GM19238 (cell line): ENCODE measurements at regions not wholly inside any gene's neighbourhood (a gene's known extent, or its start where the extent isn't known, plus 50 kb on each side); places are given as distances from the start of the nearest gene placed in this dataset.

Experiments used
- DNase-seq: peaks from one replicate; pipeline ENCODE4 v3.0.0; 2011; ENCODE audit warnings: low spot score; ENCODE audit not compliant: insufficient read length

- no peak for DNase-seq
Observed at GRCh38 chr2:7703048-7703447, 785.8 kb downstream of the RNF144A start.

DNA sequence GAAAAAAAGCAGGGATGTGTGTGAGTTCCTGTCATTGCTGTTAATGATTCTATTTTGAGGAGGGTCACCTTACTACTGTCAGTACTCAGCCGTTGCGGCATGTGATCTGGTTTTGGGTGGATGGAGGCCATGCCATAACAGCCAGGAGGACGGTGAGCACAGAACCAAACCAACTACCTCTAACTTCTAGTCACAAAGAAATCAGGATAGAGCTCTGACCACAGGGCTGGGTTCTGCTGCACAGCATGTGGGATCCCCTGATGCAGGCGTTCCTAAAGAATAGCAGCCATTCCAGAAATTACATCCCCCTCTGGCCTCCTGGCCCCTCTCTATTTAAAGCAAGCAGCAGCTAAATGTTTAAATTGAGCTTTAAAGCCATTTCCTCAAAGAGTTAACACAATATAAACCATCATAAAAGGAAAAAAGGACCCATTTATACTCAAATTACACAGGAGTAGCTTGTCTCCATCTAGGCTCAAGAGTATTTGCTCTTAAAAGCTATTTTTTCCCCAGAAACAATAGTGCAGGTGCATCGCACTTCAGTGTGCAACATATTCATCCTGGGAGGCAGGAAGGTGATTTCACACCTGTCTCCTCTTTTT lies 786.4 kb downstream of the RNF144A start:
- no peak for DNase-seq

DNA sequence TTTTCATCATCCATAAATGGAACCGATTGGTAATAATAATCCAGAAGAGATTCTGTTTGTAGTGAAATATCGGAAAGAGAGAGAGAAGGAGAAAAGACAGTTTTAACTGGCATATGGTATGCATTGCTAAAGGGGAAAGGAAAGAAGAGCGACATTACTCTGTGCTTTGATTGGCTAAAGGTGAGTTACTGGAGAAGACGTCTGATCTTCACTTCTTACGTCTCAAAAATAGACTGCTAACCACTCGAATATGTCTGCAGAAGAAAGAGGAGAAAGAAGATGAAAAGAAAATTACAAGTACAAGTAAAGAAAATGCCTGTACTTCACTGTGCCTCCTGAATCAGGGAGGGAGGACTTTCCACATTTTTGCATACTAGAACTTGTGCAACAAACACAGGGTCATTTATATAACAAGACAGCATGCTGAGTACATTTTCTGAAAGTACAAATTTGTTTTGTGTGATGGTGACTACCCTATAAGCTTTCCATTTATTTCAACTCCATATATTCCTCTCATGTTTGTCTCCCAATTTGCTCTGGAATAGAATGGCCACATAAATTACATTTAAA lies 787.2 kb downstream of the RNF144A start:
- no peak for DNase-seq

DNA sequence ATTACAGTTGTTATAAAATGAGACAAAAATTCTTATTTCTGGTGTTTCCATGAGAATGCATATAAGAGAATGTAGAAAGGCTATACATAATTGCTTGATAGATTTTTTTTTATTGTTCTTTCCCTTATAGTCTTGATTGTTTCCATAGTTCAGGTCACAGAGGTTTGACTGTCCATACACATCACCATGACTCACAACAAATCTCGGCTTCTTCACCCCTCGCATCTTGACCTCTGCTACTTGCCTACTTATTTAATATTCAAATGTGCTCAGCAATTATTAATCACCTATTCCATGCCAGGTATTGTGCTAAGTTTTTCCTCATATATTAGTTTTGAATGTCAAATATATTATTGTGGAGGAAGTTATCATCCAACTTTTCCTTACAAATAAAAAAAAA lies 789.6 kb downstream of the RNF144A start:
- DNase-seq: no peak

DNA sequence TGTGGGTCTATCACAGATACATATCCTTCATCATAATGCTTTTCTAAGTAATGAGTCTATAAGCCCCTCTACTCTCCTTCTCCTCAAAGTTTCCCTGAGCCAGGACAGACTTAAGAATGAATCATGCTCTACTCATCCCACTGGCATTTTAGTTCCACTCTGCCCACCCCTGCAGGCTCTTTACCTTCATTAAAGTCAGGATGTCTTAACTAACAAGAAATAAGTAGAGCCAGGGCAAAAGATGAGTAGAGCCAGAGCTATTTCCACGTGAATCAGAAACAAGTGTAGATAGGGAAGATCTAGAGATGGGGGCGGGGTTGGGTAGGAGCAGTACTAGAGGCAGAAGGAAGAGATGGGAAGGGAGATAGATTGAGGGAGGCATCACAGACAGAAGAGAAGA lies 790.5 kb downstream of the RNF144A start:
- DNase-seq: no peak

GRCh38 chr2:7709907-7710306 lies 792.7 kb downstream of the RNF144A start:
- no peak for DNase-seq

- no peak for DNase-seq
Observed at GRCh38 chr2:7711167-7711566, 794.0 kb downstream of the RNF144A start.

DNA sequence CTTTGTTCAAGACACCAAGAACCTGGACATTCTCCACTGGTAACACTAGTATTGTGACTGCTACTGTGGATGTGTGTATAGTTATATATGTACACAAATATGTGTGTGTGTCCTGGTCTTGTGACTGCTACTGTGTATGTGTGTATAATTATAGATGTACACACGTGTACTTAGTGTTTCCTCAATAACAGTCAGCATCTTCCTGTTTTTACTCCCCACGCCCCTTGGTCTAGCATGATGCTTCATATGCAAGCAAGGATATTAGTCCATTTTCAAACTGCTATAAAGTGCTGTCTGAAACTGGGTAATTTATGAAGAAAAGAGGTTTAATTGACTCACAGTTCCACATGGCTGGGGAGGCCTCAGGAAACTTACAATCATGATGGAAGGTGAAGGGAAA lies 802.7 kb downstream of the RNF144A start:
- DNase-seq: no peak

DNA sequence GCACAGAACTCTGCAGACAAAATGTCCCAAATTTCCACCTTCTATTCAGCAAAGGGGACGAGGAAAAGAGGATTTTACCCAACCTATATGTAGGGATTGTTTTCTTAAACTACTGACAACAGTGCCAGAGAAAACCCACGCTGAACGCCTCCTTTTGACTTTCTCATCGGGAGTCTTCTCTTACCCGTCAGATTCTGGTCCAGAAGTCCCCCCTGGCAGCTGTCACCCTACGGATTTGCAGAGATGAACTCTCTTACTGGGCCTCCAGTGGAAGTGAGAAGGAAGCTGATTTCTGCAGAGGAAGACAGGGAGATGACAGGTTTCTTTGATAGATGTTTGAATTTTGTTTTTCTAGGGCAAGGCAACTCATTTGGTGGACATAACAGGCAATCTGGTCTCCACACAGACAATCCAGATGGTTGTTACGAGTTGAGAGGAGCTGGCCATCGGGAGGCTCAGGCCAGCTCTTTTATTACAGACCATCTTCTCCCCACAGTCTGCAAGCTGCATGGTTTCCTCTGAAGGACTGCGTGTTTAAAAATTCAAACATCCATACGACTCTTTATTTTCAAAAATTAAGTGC lies 804.3 kb downstream of the RNF144A start:
- no peak for DNase-seq

DNA sequence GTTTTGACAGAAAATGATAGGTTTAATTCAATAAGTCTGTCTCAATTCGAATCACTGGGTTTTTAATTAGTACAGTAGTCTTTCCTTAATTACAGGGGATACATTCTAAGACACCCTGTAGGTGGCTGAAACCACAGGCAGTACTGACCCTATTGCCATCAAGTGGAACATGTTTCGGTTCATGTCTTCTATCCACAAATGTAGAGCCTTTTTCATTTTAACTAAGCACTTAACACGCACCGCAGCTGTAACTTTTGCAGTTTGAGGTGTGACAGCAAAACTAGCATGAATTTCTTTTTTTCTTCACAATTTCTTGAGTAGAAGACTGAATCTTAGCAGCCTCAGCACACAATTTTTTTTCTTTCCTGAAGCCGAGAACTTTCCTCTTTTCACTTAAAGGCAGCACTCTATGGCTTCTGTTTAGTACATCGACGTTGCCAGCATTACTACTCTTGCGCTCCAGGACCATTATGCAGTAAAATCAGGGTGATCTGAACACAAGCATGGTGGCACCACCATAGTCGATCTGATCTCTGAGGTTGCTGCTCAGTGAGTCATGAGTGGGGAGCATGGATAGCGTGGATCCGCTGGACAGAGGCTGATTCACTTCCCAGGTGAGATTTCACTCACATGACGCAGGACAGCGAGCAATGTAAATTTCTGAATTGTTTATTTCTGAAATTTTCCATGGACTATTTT lies 805.1 kb downstream of the RNF144A start:
- DNase-seq: no peak

GRCh38 chr2:7724336-7724735 lies 807.1 kb downstream of the RNF144A start:
- no peak for DNase-seq

GRCh38 chr2:7725171-7725849 lies 808.1 kb downstream of the RNF144A start:
- no peak for DNase-seq

- DNase-seq: no peak
Observed at GRCh38 chr2:7725850-7726242, 808.6 kb downstream of the RNF144A start.

DNA sequence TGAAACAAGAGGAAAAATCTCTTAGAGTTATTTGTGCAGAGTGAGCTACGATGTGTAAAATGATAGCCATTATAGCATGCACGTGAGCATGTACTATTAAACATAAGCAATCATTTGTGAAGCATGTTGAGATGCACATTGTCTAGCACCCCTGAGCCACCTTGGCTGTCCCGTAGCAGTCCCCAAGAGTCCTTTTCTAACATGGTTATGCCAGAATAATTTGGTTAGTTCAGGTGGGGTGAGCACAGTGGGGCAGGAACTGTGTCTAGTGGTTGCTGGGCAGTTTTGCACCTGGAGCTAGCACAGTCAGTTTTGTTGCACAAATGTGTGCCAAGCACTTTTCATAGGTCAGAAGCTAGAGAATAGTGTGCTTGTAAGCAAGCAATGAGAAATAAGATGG lies 809.8 kb downstream of the RNF144A start:
- DNase-seq: no peak

DNA sequence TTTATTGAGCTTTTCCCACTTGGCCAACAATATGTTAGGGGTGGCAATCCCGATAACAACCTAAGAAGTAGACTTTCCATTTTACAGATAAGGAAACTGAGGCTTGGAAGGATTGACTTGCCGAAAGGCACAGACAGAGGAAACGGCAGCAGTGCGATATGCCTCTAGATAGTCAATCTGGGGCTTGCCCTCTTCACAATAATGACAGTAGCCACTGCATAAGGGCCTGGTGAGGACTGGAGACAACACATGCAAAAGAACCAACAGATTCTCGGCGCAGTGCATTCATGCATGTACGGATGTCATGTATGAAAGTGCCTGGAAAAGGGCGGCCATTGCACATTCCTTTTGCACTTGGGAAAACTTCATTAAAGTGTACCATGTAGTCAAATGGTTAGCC lies 811.2 kb downstream of the RNF144A start:
- no peak for DNase-seq

DNA sequence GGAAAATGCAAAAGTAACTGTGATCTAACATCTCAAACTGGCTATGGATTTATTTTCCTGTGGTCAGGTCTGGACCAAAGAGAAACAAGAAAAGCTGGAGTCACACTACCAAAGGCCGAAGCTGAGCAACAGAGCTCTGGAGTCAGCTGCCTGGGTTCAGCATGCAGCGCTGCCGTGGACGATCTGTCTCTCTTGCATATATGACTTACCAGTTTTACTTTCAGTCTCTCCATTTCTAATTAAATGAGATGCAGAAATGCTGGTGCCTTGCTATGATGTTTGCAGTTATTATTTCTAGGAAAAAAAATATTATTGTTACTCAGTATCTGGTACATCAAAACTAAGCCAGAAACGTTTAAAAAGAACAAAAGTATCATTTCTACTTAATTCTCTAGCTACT lies 813.2 kb downstream of the RNF144A start:
- no peak for DNase-seq

DNA sequence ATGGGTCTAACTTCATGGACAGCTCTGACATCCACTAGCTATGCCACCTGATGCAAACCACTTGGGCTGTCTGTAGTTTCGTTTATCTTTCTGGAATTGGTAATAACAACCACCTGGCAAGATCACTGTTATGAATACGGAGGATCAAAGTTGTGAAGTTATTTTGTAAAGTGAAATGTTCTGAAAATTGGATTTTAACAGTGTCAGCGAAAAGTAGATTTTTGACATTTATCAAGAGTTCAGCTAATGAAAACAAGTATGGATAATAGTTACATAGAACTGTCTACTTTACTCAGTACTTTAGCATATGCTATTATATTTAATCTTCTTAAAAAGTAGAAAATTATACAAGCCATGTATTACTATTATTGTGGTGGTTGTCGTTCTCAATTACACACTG lies 813.8 kb downstream of the RNF144A start:
- no peak for DNase-seq

DNA sequence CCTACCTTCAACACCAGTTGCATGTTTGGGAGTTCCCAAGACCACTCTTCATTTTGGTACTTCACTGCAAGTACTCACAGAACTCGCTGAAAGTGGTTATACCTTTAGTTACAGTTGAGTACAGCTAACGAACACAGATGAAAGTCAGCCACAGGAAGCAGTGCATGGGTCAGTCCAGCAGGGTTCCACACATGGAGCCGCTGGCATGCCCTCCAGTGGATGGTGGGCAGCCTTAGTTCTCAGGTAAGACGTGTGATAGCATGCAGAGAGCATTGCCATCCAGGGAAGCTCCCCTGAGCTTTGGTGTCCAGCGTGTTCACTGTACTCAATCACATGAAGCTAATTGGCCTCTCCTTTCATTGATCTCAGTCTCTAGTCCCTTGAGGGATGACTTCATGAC lies 815.3 kb downstream of the RNF144A start:
- no peak for DNase-seq

- DNase-seq: no peak
Observed at GRCh38 chr2:7736646-7737305, 819.6 kb downstream of the RNF144A start.

- no peak for DNase-seq
Observed at GRCh38 chr2:7738596-7738995, 821.4 kb downstream of the RNF144A start.

DNA sequence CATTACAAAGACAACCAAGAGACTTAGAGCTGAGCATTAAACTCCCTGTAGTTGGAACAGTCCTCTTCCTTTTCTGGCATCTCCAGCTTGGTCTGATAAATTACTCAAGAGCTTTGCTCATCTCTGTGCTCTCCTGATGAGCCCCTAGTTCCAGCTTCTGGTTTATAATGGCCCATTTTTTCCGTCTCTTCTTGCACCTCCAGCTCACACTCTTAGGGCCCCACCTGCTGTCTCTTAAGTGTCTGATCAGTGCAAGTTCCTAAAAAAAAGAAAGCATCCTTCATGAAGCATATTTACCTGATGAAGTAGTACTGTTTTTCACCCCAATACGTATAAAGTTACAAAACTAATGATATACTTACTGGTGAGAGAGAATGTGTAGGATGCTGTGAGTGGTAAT lies 822.9 kb downstream of the RNF144A start:
- no peak for DNase-seq

DNA sequence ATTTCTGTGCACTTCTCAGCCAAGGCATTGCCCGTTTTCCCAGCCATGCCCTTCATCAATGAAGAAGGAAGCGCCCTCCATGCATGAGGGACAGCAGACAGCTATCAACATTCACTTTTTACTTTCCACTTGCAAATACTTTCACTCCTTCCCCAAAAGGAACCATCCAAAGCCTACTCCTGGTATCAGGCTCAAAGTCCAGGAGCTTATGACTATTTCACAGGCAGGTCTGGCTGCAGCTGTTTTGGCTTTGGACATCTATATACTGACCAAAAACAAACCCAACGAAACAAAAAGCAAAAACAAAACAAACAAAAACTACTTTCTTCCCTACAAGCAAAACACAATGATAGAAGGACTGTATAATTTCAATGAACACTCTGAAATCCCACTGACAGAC lies 825.1 kb downstream of the RNF144A start:
- DNase-seq: no peak
